Kidney tubule cell (primary cell): ENCODE measurements at regions not wholly inside any gene's neighbourhood (a gene's known extent, or its start where the extent isn't known, plus 50 kb on each side); places are given as distances from the start of the nearest gene placed in this dataset.
"Not testable (repeated sequence)": the region's sequence is repeated elsewhere in the genome, so short reads cannot be mapped to it uniquely, and the experiment has no call there.

ENCODE experiments used
- DNase-seq: peaks from one replicate; pipeline ENCODE4 v3.0.0-alpha.2; 2018; ENCODE audit warnings: low spot score

DNA sequence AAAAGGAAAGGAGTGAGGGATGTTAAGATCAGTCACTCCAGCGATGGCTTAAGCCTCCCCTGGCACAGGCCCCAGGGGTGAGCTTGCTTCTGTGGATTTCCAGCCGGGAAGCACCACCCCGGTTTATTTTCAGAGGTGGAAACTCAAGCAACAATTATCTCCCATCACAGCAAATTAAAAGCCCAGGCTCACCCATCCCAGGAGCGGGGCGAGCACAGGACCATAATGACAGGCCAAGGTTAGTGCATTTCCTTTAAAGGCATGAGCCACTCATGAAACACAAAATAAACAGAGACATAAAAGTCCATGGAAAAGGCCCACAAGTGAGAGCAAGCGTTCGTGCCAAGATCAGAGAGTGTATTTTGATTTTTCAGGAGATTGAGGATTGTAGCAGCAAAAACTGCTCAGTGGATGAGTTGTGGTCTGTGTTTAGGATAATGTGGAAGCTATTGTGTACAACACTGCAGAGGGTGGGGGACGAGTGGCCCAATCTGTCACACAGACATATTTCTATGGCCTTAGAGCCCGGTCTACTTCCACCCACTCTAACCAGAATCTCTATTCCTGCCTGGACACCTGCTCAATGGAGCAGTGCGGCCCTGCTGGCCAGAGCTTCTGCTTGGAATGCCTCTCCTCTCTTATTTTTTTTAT, 111.4 kb upstream of the CDC42EP3 start:
- no peak for DNase-seq

DNA sequence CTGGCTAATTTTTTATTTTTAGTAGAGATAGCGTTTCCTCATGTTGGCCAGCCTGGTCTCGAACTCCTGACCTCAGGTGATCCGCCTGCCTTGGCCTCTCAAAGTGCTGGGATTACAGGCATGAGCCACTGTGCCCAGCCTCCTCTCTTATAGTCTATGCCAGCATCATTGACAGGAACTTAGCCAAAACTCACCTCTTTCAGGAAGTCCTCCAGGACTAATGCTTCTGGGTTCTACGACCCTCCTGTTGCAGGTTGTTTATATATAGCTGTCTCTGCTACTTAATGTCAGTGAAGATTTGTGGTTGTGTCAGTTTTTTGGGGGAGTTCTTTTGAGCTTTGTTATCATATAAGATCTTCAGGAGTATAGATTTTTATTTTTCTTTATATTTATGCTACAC, 112.1 kb upstream of the CDC42EP3 start:
- DNase-seq: no peak

DNA sequence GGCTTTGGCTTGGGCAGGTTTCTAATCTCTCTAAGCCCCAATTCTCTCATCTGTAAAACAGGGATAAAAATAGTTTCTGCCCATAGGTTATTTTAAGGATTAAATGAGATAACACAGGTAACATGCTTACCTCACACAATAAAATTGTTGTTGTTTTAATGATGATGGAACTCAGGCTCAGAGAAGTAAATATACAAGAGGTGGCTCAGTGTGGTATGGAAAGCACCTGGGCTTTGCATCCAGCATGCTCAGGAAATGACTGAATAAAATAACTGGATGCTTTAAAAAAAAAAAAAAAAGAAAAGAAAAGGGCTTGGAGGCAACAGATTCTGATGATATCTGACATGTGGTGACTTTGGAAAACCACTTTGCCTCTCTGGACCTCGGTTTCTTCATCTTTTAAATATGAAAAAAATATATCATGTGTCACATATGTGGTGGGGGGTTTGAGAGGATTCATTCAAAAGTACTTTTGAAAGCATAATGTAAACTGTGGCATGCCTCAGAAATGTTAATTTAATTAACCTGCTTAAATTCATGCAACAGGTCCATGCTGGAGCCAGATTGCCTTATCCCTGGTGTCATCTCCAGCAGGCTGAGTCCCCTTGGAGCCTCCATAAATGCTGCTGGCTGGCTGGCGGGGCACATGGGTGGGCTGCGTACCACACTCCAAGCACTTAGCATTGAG, 112.8 kb upstream of the CDC42EP3 start:
- DNase-seq: no peak

DNA sequence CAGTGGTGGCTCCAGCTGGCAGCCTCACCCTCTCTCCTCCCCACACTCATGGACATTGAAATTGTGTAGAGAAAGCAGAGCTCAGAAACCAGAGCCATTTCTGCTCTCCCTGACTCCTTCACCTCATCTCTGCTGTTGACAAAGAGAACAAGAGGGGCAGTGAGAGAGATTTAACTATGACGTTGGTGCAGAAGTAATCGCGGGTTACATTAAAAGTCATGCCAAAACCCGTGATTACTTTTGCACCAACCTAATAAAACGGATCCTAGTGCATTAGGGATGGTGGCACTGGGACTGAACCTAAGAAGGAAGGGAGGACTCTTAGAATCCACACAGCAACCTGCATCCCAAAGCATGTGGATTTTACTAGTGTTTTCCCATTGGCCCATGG, 113.3 kb upstream of the CDC42EP3 start:
- no peak for DNase-seq

DNA sequence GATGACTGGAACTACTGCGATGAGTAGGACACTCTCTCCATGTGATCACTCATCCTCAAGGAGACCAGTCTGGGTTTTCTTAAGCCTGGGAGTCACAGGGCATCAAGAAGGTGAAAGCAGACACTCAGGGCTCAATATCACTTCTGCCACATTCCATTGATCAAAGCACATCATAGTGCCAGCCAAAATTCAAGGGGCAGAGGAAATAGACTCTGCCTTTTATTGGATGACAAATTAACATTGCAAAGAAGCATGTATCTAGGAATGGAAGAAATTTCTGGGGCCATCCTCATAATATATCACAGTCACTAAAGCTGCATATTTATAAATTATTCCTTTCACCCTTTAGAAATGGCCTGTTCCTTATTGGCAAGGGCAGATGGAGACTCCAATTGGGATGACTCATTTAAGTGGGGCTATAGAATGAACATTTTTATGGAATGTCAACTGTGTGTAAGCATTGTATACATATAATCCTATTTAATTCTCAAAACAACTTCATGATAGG, 114.8 kb upstream of the CDC42EP3 start:
- peak; percentile 73 for DNase-seq

DNA sequence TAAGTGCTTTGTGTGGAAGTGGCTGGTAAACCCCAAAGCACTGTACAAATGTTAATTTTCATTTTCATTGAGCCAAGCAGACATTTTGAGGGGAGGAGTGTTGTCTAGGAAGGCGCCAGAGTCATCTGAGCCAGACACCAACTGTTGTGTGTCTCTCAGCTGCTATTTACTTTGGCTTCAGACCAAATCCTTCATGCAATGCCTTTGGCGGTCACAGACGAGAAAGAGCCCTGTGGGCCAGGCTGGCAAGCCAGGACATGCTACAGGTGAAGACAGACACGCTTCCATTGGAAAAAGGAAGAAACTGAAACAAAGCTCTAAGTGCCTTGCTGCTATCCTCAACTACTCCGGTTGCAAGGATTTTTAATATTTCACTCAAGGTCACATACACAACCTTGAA, 115.4 kb upstream of the CDC42EP3 start:
- DNase-seq: peak; percentile 88

DNA sequence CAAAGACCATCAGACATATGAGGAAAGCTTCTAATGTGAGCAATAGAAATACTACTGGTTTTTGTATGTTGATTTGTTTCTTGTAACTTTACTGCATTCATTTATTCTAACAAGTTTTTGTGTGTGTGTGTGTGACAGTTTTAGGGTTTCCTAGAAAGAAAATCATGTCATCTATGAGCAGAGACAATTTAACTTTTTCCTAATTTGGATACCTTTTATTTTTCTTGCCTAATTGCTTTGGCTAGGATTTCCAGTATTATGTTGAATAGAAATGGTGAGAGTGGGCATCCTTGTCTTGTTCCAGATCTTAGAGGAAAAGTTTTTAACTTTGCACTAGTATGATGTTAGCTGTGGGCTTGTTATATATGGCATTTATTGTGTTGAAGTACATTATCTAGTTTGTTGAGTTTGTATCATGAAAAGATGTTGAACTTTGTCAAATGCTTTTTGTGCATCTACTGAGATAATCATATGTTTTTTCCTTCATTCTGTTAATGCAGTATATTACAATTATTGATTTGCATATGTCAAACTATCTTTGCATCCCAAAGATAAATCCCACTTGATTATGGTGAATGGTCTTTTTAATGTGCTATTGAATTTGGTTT, 117.3 kb upstream of the CDC42EP3 start:
- no peak for DNase-seq

DNA sequence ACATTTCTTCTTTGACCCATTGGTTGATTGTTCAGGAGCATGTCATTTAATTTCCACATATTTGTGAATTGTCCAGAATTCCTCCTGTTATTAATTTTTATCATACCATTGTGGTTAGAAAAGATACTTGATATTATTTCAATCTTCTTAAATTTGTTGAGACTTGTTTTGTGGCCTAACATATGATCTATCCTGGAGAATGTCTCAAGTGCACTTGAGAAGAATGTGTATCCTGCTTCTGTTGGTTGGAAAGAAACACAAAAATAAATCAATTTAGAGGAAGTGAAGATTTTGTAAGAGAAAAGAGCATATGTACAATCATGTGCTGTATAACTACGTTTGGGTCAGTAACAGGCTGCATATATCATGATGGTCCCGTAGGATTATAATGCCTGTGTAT, 118.6 kb upstream of the CDC42EP3 start:
- no peak for DNase-seq

DNA sequence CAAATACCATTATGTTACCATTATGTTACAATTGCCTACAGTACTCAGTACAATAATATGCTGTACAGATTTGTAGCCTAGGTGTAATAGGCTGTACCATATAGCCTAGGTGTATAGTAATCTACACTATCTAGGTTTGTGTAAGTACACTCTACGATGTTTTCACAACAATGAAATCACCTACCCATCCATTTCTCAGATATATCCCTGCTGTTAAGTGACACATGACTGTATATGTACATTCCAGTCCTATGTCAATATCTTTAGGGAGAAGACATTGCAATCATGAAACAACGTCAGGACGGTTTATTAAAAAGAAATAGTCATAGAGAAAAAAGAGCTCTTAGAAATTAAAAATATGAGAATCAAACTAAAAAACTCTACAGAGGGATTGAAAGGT, 119.0 kb upstream of the CDC42EP3 start:
- no peak for DNase-seq

DNA sequence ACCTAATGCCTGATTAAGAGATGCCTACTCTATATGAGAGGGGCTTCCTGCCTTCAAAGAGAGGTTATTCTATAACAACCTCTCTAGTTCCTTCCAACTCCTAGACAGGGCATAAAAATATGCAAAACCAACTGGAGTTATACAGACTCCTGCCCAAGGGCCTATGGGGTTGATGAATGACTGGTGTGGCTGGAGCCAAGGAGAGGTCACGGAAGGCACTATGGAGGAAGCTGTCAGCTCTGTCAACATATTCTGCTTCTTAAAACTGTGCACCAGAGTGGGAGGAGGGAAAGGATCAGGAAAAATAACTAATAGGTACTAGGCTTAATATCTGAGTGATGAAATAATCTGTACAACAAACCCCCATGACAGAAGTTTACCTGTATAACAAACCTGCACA, 120.9 kb upstream of the CDC42EP3 start:
- DNase-seq: no peak

DNA sequence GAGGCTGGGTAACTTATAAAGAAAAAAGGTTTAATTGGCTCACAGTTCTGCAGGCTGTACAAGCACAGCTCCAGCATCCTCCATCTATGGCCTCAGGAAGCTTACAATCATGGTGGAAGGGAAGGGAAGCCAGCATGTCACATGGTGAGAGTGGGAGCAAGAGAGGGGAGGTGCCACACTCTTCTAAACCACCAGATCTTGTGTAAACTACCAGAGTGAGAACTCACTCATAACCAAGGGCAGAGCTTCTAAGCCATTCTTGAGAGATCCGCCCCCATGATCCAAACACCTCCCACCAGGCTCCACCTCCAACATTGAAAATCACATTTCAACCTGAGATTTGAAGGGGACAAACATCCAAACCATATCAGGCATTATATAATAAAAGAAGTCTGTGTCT, 121.6 kb upstream of the CDC42EP3 start:
- no peak for DNase-seq

DNA sequence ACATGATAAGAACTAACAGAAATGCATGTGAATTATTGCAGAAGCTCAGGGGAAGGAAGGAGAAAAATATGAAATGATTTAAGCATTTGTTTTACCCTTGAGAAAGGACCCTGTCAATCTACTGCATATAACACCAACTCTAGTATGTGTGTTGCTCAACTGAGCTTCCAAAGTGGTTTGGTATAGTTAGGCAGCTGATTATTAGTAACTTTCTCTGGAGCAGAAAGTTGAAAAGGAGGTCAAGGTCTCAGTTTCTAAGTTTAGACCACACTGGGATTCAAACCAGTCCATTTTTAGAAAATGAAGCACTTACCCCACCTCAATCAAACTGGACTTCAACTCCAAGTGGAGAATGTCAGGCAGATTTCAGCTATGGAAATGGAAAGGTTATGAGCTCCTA, 123.3 kb upstream of the CDC42EP3 start:
- DNase-seq: no peak

DNA sequence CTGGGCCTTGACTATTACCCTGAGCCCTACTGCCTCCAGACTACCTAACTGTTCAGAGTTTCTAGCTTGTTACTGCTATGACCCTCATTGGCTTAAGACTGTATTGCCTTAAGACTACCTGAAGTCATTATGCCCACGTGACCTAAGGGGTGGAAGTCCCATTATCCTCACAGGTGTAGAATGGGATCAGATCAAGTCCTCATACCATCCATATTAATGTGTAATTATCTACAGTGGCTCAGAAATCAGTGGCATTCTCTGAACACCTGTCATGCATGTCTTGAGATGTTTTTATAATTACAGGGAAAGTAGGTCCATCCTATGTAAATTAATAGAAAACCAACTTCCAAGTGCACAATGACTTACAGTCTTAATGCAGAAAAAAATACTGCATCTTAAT, 124.0 kb upstream of the CDC42EP3 start:
- no peak for DNase-seq

DNA sequence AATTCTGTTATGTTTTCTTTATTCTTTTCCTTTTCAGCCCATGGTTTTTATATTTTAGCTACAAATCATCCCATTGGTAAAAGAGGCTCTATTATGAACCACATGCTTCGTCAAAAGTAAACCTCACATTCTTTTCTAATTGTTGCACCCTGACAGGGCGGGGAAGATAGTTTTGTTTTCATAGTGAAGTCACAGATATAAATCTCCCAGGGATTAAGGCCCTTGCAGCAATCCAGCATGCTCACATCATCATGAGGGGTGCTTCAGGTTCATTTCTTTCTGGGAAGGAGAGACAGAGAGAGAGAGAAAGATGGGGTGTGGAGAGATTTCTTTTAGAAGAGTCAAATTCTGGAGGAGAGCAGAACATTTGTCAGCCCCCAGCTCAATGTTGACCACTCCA, 124.5 kb upstream of the CDC42EP3 start:
- DNase-seq: no peak

DNA sequence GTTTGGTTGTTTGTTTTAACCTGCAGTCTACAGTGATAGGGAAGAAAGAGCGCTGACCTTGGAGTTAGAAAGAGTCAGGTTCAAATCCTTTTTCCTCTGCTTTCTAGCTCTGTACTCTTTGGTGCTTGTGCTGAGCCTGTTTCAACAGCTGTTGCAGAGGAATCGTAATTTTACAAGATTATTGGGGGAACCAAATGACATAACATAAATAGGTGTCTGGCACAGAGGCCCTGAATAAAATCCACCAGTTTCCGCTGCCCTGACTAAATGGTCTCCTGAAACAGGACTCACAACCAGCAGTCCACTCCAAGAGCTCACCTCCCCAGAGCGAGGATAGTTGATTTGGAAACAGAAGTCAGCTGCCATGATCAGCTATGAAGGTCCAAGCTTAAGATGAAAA, 125.0 kb upstream of the CDC42EP3 start:
- no peak for DNase-seq

DNA sequence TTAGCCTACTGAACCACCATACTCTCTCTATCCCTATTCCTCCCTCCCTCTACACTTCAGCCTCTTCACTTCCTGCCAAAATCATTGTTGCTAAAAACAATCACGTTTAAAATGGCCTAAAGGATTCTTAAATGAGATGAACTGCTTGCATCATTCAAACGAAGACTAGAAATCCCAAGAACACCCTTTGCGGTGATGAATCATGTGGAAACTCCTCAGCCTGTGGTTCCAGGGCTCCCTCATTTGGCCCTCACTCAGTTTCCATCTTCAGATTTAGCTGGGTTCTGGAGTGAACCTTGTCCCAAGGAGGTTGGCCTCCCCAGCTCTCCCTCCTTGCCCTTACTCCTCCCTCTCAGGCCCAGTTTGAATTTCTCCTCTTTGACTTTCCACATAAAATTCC, 125.6 kb upstream of the CDC42EP3 start:
- no peak for DNase-seq

DNA sequence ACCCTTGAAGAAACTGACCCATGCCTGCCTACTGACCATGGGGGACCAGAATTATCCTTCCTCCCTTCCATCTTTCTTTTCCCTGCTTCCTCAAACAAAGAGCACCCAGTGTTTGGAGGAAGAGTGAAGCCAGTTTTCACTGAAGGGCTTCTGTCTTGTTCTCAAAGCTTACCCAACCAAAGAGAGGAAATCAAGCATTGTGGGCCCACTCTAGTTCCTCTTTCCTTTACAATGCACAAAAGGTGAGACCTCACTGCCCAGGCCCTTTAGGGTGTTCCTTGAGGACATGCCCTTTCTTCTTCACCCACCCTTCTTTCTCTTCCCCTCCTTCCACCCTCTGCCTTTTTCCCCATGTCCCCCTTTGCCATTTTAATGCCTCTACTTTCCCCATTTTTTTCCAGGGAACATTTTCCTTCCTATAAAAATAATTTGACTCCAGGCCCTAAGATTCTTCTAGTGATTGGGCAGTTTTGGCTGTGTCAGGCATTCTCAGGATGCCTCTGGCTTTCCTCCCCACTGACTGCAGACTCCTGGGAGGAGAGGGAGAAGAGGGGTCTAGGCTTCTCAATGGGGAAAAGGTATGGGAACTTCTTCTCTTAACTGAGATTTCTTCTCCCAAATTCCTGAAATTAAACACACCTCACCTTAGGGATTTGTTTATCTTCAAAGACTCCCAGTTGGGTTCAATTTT, 126.6 kb upstream of the RMDN2 start:
- no peak for DNase-seq

DNA sequence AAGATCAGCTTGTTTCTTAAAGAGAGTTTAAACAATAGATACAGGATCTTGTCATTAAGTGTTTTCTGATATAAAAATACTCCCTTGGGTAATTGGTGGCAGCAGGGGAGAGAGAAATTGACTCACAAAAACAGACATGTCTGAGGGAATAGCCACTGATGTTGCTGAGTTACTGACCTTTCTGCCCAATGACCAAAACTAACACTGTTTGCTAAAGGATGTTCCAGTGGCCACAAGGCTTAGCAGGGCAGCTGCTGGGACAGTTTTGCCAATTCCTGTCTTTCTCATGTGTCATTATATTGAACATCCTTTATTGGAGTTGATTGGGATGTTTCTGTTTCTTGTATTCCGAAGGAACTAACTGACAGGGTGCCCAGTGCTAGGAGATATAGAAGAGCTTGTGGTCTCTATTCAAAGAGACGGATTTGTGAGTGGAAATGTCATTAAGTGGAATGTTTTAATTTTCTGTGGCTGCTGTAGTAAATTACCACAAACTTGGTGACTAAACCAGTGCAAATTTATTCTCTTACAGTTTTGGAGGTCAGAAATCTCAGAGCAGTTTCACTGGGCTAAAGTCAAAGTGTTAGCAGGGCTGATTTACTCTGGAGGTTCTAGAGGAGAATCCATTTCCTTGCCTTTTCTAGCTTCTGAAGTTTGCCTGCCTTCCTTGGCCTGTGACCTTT, 124.8 kb upstream of the RMDN2 start:
- peak; percentile 28 for DNase-seq

DNA sequence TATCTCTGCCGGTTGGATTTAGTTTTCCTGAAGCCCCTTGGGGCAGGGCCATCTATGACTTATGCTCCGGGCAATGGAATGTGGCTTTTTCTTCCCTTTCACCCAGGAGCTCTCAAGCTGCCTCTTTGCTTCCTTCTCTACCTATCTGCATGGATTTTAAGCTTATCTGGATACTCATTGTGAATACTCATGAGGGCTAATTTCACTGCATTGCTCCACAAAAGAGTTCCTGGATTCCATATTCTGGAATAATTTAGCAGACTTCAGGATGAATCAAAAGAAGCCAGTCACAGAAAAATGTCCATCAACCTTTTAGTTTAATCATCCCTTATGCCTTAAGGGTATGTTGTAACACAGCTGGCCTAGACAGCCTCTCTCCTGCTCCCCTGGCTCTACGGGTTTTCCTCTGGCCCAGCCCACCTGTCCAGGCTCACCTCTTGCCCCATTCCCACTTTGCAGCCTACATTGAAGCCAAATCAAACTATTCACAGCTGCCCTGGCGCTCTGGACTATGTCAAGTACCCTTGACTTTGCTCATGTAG, 122.8 kb upstream of the RMDN2 start:
- DNase-seq: peak; percentile 40

DNA sequence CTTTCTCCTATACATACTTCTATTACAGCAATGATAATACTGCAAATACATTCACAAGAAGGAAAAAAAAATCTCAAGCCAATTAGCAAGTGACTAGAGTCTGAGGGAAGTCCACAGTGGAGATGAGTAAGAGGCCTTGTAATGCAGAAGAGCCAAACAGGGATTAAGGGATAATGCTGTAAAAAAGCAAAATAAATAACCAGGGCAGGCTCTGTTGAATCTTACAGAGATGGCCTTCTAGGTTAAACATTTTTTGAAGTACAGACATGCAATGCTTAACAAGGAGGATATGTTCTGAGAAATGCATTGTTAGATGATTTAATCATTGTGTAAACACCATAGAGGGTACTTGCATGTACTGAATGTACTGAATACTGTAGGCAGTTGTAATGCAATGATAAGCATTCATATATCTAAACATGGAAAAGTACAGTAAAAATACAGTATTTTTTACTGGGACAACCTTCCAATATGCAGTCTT, 122.1 kb upstream of the RMDN2 start:
- DNase-seq: peak; percentile 92

DNA sequence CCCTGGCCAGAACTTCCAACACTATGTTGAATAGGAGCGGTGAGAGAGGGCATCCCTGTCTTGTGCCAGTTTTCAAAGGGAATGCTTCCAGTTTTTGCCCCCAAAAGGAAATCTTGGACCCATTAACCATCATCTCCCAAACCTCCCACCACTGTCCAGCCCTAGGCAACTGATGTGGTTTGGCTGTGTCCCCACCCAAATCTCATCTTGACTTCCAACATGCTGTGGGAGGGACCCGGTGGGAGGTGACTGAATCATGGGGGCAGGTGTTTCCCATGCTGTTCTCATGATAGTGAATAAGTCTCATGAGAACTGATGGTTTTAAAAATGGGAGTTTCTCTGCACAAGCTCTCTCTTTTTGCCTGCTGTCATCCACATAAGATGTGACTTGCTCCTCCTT, 119.1 kb upstream of the RMDN2 start:
- not testable (repeated sequence) for DNase-seq

DNA sequence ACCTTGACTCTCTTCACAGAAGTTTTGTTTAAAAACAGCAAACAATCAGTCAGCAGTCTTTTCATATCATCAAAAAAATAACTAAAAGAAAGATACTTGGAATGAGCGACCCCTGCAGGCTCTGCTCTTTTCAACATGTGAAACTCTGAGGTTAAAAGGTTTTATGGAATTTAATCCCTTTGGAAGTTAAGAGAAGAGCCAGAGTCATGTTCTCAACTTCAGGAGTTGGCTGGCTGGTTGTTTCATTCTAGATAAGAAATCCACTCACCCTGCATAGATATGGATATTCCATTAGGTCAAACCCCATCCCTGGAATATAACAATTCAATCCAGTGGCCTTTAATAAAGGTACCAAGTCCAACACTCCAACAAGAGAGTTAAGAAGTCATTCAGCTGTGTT, 115.6 kb upstream of the RMDN2 start:
- DNase-seq: peak; percentile 51
